HFFc6 (cell line): ENCODE measurements at regions not wholly inside any gene's neighbourhood (a gene's known extent, or its start where the extent isn't known, plus 50 kb on each side); places are given as distances from the start of the nearest gene placed in this dataset.
A peak's percentile ranks its signal among the peaks of the same experiment; 100 is the strongest.

ENCODE experiments used
- DNase-seq: peaks from one replicate; pipeline ENCODE4 v3.0.0-alpha.2; 2018
- H3K27ac Mint-ChIP-seq: 2 replicates; pipeline ENCODE4 v1.8.0; 2020; ENCODE audit warnings: mild to moderate bottlenecking, mixed read lengths
- H3K27me3 Mint-ChIP-seq: 2 replicates; pipeline ENCODE4 v1.8.0; 2021; ENCODE audit warnings: mild to moderate bottlenecking, moderate library complexity, mixed read lengths; ENCODE audit not compliant: insufficient read depth
- H3K36me3 Mint-ChIP-seq: 2 replicates; pipeline ENCODE4 v1.8.0; 2021; ENCODE audit warnings: low read depth, mixed read lengths
- H3K4me1 Mint-ChIP-seq: 2 replicates; pipeline ENCODE4 v1.8.0; 2020; ENCODE audit warnings: low read depth, mixed read lengths
- H3K4me3 Mint-ChIP-seq: 2 replicates; pipeline ENCODE4 v1.8.0; 2020; ENCODE audit warnings: mild to moderate bottlenecking, moderate library complexity, mixed read lengths
- H3K9me3 Mint-ChIP-seq: 2 replicates; pipeline ENCODE4 v1.8.0; 2020; ENCODE audit warnings: mild to moderate bottlenecking, mixed read lengths
- TF ChIP-seq, protein P1 (sequence below): fragments of 200-600 bp; sonication (generic); IDR thresholded peaks from 2 replicates; pipeline ENCODE4 v1.5.0; 2021; ENCODE audit warnings: antibody characterized with exemption, mild to moderate bottlenecking

DNA sequence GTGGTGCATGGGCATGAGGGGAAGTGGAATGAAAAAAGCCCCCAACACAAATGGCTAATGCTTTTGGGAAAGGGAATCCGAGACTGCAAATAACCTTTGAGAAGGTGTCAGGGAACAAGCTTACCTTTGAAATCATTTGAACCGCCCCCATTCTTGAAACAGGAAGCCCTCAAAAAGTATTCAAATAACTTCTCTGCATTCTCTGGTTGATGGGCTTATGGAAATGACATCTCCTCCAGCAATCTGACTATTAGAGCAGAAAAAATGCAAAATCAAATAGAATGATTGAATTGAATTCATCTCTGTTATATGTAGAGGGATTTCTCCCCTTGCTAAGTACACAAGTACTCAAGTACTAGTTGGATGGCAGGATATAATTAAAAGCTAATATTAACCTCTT is 409.9 kb downstream of the TMEM135 start:
- TF ChIP-seq, protein P1, sequence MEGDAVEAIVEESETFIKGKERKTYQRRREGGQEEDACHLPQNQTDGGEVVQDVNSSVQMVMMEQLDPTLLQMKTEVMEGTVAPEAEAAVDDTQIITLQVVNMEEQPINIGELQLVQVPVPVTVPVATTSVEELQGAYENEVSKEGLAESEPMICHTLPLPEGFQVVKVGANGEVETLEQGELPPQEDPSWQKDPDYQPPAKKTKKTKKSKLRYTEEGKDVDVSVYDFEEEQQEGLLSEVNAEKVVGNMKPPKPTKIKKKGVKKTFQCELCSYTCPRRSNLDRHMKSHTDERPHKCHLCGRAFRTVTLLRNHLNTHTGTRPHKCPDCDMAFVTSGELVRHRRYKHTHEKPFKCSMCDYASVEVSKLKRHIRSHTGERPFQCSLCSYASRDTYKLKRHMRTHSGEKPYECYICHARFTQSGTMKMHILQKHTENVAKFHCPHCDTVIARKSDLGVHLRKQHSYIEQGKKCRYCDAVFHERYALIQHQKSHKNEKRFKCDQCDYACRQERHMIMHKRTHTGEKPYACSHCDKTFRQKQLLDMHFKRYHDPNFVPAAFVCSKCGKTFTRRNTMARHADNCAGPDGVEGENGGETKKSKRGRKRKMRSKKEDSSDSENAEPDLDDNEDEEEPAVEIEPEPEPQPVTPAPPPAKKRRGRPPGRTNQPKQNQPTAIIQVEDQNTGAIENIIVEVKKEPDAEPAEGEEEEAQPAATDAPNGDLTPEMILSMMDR, result no peak
- Mint-ChIP-seq H3K4me1 (peaks cover 68% of the 10 kb centered on the region), H3K27me3 (no peaks in the 10 kb centered on the region; the same call in 1 of the 2 replicates), H3K36me3 (no peaks in the 10 kb centered on the region; the same call in 1 of the 2 replicates), H3K27ac (no peak overlapping the region), H3K4me3 (no peak overlapping the region), H3K9me3 (no peaks in the 10 kb centered on the region)
- DNase-seq, result no peak

DNA sequence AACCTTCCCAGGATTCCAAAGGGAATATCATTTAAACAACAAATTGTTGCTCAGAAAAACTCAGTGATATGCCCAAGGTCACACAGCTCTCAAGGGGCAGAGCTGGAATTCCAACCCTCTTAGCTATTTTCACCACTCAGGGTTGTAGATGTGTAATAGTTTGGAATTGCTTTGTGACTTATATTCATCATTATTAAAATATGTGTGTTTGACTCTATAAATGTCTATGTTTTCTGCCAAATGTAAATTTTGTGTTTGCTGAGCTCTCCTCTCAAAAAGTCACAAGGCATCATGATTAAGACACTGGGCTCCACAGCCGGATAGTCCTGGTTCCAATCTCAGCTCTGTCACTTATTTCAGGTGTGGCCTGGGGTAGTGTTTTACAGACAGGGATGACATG is 407.3 kb downstream of the TMEM135 start:
- H3K4me1 Mint-ChIP-seq, result peaks cover 69% of the 10 kb centered on the region
- peak; percentile 70 for DNase-seq
- TF ChIP-seq, protein P1, result no peak
- no peak overlapping the region for H3K4me3 Mint-ChIP-seq
- H3K27ac Mint-ChIP-seq, result peak overlapping the region; percentile 82
- H3K36me3 Mint-ChIP-seq, result no peaks in the 10 kb centered on the region; the same call in 1 of the 2 replicates
- H3K9me3 Mint-ChIP-seq, result no peaks in the 10 kb centered on the region
- no peaks in the 10 kb centered on the region; the same call in 1 of the 2 replicates for H3K27me3 Mint-ChIP-seq

DNA sequence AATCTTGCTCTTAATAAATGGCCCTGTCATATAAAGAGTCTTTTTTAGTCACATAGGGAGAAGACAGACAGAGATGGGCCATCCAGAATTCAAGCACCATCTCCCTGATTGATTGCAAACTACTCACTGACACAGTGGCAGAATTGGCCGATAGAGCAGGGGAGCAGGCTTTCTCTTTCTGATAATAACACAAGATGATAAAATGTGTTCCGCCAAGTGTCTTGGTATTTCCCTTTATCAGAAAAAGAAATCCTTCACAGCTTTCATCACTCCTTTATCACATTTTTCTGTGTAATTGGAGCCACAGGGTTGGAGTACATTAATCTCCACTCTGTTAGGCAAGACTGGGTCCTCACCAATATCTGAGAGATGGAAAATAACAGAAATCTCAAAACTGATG is 406.0 kb downstream of the TMEM135 start:
- Mint-ChIP-seq H3K4me1 (peaks cover 81% of the 10 kb centered on the region), H3K27me3 (peaks cover 2% of the 10 kb centered on the region; the same call in 1 of the 2 replicates), H3K36me3 (no peaks in the 10 kb centered on the region; the same call in 1 of the 2 replicates), H3K4me3 (no peak overlapping the region), H3K27ac (no peak overlapping the region), H3K9me3 (no peaks in the 10 kb centered on the region)
- TF ChIP-seq, protein P1, result no peak
- DNase-seq, result no peak

DNA sequence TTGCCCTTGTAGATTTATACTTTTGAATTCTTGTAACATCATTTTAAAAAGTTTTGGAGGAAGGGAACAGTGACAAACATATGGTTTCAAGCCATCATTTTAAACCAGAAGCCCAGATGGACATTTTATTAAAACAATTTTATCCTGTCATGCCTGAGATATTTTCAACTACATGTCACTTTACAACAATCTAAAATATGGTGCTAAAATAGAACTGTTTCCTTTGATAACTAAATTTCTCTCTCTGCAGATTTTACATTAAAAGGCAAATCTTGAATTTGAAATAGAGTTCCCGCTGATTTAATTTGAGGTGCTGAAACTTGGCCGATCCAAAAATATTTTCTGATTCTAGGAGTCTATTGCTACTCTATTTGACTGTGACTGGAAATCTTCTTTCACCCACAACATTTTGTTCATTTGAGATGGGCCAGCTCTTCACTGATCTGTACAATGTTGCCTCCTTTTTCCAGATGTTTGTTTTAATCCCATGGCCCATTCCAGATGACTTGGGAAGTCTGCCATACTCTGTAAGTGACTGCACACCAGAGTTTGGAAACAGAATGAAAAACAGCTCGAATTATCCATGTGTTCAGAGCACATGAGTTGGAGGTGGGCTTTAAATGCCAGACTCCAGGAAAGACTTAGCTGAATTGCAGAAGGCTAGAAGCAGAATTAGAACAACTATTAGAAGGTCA is 402.5 kb downstream of the TMEM135 start:
- Mint-ChIP-seq H3K9me3 (no peaks in the 10 kb centered on the region), H3K4me1 (peaks cover 82% of the 10 kb centered on the region), H3K36me3 (no peaks in the 10 kb centered on the region; the same call in 1 of the 2 replicates), H3K4me3 (peak overlapping the region; percentile 26), H3K27ac (peak overlapping the region; percentile 46), H3K27me3 (peaks cover 2% of the 10 kb centered on the region; the same call in 1 of the 2 replicates)
- DNase-seq, result no peak
- TF ChIP-seq, protein P1, result no peak

DNA sequence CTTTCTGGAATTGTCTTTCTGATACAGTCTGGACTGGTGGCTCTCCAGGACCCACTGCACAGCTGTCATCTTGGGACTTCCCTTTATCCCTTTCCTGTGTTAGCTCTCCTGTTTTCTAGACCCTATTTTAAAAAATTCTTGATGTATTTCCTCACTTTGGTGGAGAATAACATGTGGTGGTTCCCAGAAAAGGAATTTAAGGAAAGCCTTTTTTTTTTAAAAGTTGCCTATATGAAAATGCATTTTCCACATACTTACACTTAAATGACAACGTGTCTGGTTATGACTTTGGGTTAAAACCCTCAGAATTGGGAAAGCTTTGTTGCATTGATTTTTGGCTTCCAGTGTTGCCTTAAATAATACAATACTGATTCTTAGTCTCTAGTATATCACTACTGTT is 400.7 kb downstream of the TMEM135 start:
- Mint-ChIP-seq H3K27me3 (peaks cover 2% of the 10 kb centered on the region; the same call in 1 of the 2 replicates), H3K36me3 (no peaks in the 10 kb centered on the region), H3K4me1 (peaks cover 80% of the 10 kb centered on the region), H3K27ac (peak overlapping the region; percentile 75), H3K9me3 (no peaks in the 10 kb centered on the region), H3K4me3 (peak overlapping the region; percentile 48)
- no peak for DNase-seq
- TF ChIP-seq, protein P1, result no peak
